Endothelial cell of umbilical vein (primary cell): ENCODE measurements at regions not wholly inside any gene's neighbourhood (a gene's known extent, or its start where the extent isn't known, plus 50 kb on each side); places are given as distances from the start of the nearest gene placed in this dataset.

Experiments used
- BruUV-seq: library from RNA; stranded (reverse); fragments of 400-500 nt; replicated peaks from 2 replicates; lab custom pipeline; 2021; lab: Mats Ljungman, UMichigan
- CTCF ChIA-PET: fragments of 300-600, 350-600 bp; sonication (Branson Sonifier 250); formaldehyde crosslinking; loops from one replicate; lab custom pipeline; 2021; ENCODE audit warnings: antibody characterized with exemption, inconsistent platforms; lab: Charles Lee
- POLR2A ChIA-PET: fragments of 300-600, 350-600 bp; sonication (Branson Sonifier 250); formaldehyde crosslinking; loops from one replicate; lab custom pipeline; 2021; ENCODE audit warnings: antibody characterized with exemption, inconsistent platforms; lab: Charles Lee
- DNase-seq: peaks from one replicate; pipeline ENCODE4 v3.0.0-alpha.2; 2011; ENCODE audit warnings: low read depth, low spot score
- FAIRE-seq: peaks from 2 replicates; lab custom pipeline; 2011; peaks lifted over from hg19 to GRCh38; lab: Jason Lieb, UNC
- H2AFZ ChIP-seq: 2 replicates; pipeline ENCODE4 v1.6.0; 2012; ENCODE audit warnings: low read depth, low read length, control low read depth, inconsistent platforms
- H3K27ac ChIP-seq: 2 replicates; pipeline ENCODE4 v1.5.1; 2011; ENCODE audit warnings: low read depth, mild to moderate bottlenecking, control low read depth, low read length, moderate library complexity; ENCODE audit not compliant: insufficient read depth
- H3K27me3 ChIP-seq, 2 experiments: 2 replicates each; pipeline versions ENCODE4 v1.6.0 to v1.6.1; 2011; ENCODE audit warnings: low read length in 2 of 2, mixed read lengths in 1 of 2; ENCODE audit not compliant: control insufficient read depth in 2 of 2, insufficient read depth in 2 of 2
- H3K36me3 ChIP-seq, 2 experiments: 2 replicates in 1 of 2; 3 replicates in 1 of 2; pipeline ENCODE4 v1.5.1; 2011; ENCODE audit warnings: low read length in 2 of 2, mild to moderate bottlenecking in 1 of 2, moderate library complexity in 1 of 2; ENCODE audit not compliant: control insufficient read depth in 2 of 2, insufficient read depth in 2 of 2; ENCODE audit errors: extremely low read depth in 1 of 2
- H3K4me1 ChIP-seq: 3 replicates; pipeline ENCODE4 v1.5.1; 2011; ENCODE audit warnings: mild to moderate bottlenecking, low read length; ENCODE audit not compliant: control insufficient read depth, insufficient read depth; ENCODE audit errors: extremely low read depth
- H3K4me2 ChIP-seq: 2 replicates; pipeline ENCODE4 v1.6.1; 2011; ENCODE audit warnings: low read length, control low read depth, mixed read lengths; ENCODE audit not compliant: insufficient read depth
- H3K4me3 ChIP-seq, 3 experiments: fragments of 200-600 bp in 1 of 3; sonication (generic), shearing (Covaris generic) in 1 of 3; replicated peaks in 1 of 3; 2 replicates each; pipeline ENCODE4 v1.5.1; 2011 to 2016; ENCODE audit warnings: control low read depth in 3 of 3, low read length in 3 of 3, mild to moderate bottlenecking in 2 of 3, inconsistent platforms in 1 of 3, low read depth in 1 of 3, moderate library complexity in 1 of 3; ENCODE audit not compliant: insufficient read depth in 1 of 3
- H3K79me2 ChIP-seq: 2 replicates; pipeline ENCODE4 v1.6.0; 2012; ENCODE audit warnings: low read length, inconsistent platforms; ENCODE audit not compliant: control insufficient read depth, insufficient read depth
- H3K9ac ChIP-seq: replicated peaks from 2 replicates; pipeline ENCODE3; 2011; ENCODE audit warnings: low read length, control low read depth; ENCODE audit not compliant: insufficient read depth; ENCODE audit errors: extremely low read depth
- H3K9me1 ChIP-seq: replicated peaks from 3 replicates; pipeline ENCODE4 v1.6.0; 2011; ENCODE audit warnings: mild to moderate bottlenecking, low read length; ENCODE audit not compliant: control insufficient read depth, insufficient read depth; ENCODE audit errors: extremely low read depth
- H3K9me3 ChIP-seq: replicated peaks from 2 replicates; pipeline ENCODE4 v1.5.1; 2012; ENCODE audit warnings: low read length, inconsistent platforms; ENCODE audit not compliant: control insufficient read depth, insufficient read depth
- H4K20me1 ChIP-seq: replicated peaks from 2 replicates; pipeline ENCODE3; 2011; ENCODE audit warnings: mild to moderate bottlenecking, low read length; ENCODE audit not compliant: control insufficient read depth, insufficient read depth; ENCODE audit errors: extremely low read depth
- EZH2 ChIP-seq: IDR thresholded peaks from 2 replicates; pipeline ENCODE4 v1.6.1; 2012; ENCODE audit warnings: borderline replicate concordance, low read depth, mild to moderate bottlenecking, moderate library complexity, low read length, inconsistent platforms; ENCODE audit not compliant: severe bottlenecking
- FOS ChIP-seq: IDR thresholded peaks from 2 replicates; pipeline ENCODE4 v1.6.1; 2011; ENCODE audit warnings: mild to moderate bottlenecking, low read length, moderate library complexity, borderline replicate concordance; ENCODE audit not compliant: insufficient read depth
- GATA2 ChIP-seq: IDR thresholded peaks from 2 replicates; pipeline ENCODE4 v1.7.0; 2011; ENCODE audit warnings: low read depth, mild to moderate bottlenecking, moderate library complexity, mixed read lengths, low read length; ENCODE audit not compliant: insufficient read length, insufficient read depth
- JUN ChIP-seq: IDR thresholded peaks from 2 replicates; pipeline ENCODE4 v1.6.1; 2011; ENCODE audit warnings: borderline replicate concordance, low read depth; ENCODE audit not compliant: insufficient read length, insufficient read depth
- MYC ChIP-seq: IDR thresholded peaks from one replicate; pipeline ENCODE4 v1.6.1; 2011; ENCODE audit warnings: mild to moderate bottlenecking, low read depth, low read length
- POLR2A ChIP-seq: IDR thresholded peaks from 2 replicates; pipeline ENCODE4 v1.6.1; 2012; ENCODE audit warnings: low read depth, mild to moderate bottlenecking, control low read depth, low read length
- POLR2AphosphoS5 ChIP-seq: IDR thresholded peaks from 2 replicates; pipeline ENCODE4 v1.6.1; 2012; ENCODE audit warnings: low read depth, mild to moderate bottlenecking, control low read depth, low read length, moderate library complexity; ENCODE audit not compliant: insufficient read depth
- dilution Hi-C: fragments of 300-500 bp; cut with MboI; formaldehyde crosslinking; loops from one replicate; pipeline ENCODE4 v1.15.0; 2019; ENCODE audit warnings: low sequenced_read_pairs; ENCODE audit not compliant: extremely low pct_ligation_motif_present
- intact Hi-C: fragments of 100-400 bp; cut with micrococcal nuclease; formaldehyde crosslinking; loops from one replicate; pipeline ENCODE4 v1.10.0; 2022
- TF ChIP-seq, protein P1 (sequence below), 2 donors: IDR thresholded peaks; 1 replicate in 1 of 2; 2 replicates in 1 of 2; pipeline ENCODE4 v1.5.1; 2011; ENCODE audit warnings: low read length in 2 of 2, mild to moderate bottlenecking in 2 of 2, moderate library complexity in 2 of 2, control low read depth in 1 of 2, inconsistent platforms in 1 of 2, low read depth in 1 of 2; ENCODE audit not compliant: insufficient read depth in 1 of 2; ENCODE audit errors: extremely low read depth in 1 of 2
- TF ChIP-seq, protein P2 (sequence below): IDR thresholded peaks from 2 replicates; pipeline ENCODE4 v1.6.1; 2011; ENCODE audit not compliant: insufficient read depth, insufficient read length

DNA sequence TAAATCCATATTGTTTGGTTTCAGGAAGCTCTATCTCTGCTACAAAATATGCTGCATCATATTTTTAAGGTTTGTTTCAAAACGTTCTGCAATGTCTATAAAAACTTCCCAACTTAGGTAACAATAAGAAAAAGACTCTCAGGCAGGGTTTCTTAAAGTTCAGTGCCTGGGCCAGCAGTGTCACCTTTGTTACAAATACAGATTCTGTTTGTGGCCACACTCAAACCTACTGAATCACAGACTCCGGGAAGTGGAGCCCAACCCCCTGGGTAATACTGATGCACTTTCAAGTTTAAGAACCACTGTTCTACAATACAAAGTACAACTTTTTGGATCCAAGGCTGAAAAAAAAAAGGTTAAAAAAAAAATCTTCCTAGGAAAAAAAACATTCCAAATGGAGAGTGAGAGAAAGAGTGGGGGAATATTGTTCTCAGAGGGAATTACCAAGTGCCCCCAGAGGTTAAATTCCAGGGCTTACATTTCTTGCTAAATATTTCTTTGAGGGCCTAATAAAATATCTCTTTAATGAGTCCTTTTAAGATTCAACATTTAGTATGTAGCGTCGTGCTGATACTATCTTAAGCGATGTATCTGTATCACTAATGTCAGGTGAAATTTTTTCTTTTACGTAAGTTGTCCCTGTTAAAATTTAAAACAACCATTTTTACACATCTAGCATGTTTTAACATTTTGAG is 476.7 kb downstream of the TXNL1 start:
- Histone ChIP-seq H3K4me3 (no peak overlapping the region), H3K27me3 (no peaks in the 10 kb centered on the region), H3K27ac (no peak overlapping the region), H3K9me3 (no peaks in the 10 kb centered on the region), H4K20me1 (no peaks in the 10 kb centered on the region), H3K9ac (no peak overlapping the region), H3K79me2 (no peaks in the 10 kb centered on the region), H2AFZ (no peak overlapping the region), H3K9me1 (no peaks in the 10 kb centered on the region), H3K4me1 (no peaks in the 10 kb centered on the region), H3K36me3 (no peaks in the 10 kb centered on the region), H3K4me2 (no peak overlapping the region)
- intact Hi-C loops, result no loop called here
- dilution Hi-C loops, result no loop called here
- no peak for DNase-seq
- no TSS peak for BruUV-seq
- TF ChIP-seq JUN (no peak), GATA2 (no peak), POLR2AphosphoS5 (no peak), POLR2A (no peak), MYC (no peak), EZH2 (no peak), FOS (no peak)
- TF ChIP-seq, protein P1, sequence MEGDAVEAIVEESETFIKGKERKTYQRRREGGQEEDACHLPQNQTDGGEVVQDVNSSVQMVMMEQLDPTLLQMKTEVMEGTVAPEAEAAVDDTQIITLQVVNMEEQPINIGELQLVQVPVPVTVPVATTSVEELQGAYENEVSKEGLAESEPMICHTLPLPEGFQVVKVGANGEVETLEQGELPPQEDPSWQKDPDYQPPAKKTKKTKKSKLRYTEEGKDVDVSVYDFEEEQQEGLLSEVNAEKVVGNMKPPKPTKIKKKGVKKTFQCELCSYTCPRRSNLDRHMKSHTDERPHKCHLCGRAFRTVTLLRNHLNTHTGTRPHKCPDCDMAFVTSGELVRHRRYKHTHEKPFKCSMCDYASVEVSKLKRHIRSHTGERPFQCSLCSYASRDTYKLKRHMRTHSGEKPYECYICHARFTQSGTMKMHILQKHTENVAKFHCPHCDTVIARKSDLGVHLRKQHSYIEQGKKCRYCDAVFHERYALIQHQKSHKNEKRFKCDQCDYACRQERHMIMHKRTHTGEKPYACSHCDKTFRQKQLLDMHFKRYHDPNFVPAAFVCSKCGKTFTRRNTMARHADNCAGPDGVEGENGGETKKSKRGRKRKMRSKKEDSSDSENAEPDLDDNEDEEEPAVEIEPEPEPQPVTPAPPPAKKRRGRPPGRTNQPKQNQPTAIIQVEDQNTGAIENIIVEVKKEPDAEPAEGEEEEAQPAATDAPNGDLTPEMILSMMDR (IDR thresholded peaks at IDR 0.05; ENCODE audit: extremely low read depth in 1 of 2, insufficient read depth in 1 of 2, low read depth in 1 of 2, low read length in 2 of 2), result no peak
- TF ChIP-seq, protein P2, sequence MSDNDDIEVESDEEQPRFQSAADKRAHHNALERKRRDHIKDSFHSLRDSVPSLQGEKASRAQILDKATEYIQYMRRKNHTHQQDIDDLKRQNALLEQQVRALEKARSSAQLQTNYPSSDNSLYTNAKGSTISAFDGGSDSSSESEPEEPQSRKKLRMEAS, result no peak
- ChIA-PET POLR2A (no interaction called here), CTCF (no interaction called here)
- FAIRE-seq, result no peak
